GM13976 (cell line): ENCODE measurements at regions not wholly inside any gene's neighbourhood (a gene's known extent, or its start where the extent isn't known, plus 50 kb on each side); places are given as distances from the start of the nearest gene placed in this dataset.
"Not testable (repeated sequence)": the region's sequence is repeated elsewhere in the genome, so short reads cannot be mapped to it uniquely, and the experiment has no call there.

Experiments used
- DNase-seq: peaks from one replicate; pipeline ENCODE4 v3.0.0; 2012; ENCODE audit warnings: low spot score
- in situ Hi-C: fragments of 300-500 bp; cut with MboI; formaldehyde crosslinking; loops from one replicate; pipeline ENCODE4 v1.12.0; 2022; ENCODE audit warnings: low sequenced_read_pairs, mixed read lengths, inconsistent platforms; ENCODE audit not compliant: unreplicated experiment
- TF ChIP-seq, protein P1 (sequence below): IDR thresholded peaks from 2 replicates; pipeline ENCODE4 v1.5.1; 2012; ENCODE audit warnings: borderline replicate concordance, mild to moderate bottlenecking; ENCODE audit not compliant: insufficient read depth; ENCODE audit errors: extremely low read depth, missing control alignments, control extremely low read depth

DNA sequence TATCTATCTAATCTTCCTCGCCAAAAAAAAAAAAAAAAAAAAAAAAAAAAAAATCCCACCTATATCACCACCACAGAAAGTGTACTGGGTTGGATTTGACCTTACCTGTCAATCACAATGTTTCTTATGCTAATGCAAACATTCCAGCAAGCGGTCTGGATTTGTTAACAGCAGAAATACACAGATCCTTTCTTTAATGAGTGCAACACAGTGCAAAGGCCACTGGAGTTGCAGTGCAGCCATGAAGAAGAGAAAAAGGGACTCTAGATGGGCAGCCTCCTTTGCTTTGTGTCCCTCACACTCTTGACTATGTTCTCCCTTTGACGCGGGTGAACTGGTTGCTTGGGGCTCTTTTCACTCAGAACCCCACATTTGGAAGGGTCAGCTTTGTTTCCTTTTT, 127.3 kb upstream of the PRKCQ start:
- no peak for DNase-seq
- in situ Hi-C loops: no loop called here

DNA sequence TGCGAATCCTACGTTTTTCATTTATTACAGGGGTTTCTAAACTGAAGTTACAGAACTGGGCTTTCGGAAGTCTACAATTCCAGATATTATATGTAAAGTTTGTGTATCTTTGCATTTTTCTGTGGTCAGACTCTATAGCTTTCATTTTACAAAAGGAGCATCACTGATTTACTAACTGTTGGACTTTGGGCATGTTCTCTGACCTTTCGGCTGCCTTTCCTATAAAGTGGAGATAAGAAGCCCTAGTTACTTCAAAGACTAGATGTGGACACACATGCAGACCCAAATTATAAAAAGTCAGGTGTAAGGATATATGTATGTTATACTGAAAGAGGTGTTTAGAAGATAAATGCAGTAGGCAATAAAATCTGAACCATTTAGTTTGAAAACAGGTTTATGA, 126.6 kb upstream of the PRKCQ start:
- TF ChIP-seq, protein P1, sequence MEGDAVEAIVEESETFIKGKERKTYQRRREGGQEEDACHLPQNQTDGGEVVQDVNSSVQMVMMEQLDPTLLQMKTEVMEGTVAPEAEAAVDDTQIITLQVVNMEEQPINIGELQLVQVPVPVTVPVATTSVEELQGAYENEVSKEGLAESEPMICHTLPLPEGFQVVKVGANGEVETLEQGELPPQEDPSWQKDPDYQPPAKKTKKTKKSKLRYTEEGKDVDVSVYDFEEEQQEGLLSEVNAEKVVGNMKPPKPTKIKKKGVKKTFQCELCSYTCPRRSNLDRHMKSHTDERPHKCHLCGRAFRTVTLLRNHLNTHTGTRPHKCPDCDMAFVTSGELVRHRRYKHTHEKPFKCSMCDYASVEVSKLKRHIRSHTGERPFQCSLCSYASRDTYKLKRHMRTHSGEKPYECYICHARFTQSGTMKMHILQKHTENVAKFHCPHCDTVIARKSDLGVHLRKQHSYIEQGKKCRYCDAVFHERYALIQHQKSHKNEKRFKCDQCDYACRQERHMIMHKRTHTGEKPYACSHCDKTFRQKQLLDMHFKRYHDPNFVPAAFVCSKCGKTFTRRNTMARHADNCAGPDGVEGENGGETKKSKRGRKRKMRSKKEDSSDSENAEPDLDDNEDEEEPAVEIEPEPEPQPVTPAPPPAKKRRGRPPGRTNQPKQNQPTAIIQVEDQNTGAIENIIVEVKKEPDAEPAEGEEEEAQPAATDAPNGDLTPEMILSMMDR: no peak
- no peak for DNase-seq
- in situ Hi-C loops: no loop called here

More for the DNA sequence above, 127.3 kb upstream of the PRKCQ start:
- TF ChIP-seq, protein P1: no peak

DNA sequence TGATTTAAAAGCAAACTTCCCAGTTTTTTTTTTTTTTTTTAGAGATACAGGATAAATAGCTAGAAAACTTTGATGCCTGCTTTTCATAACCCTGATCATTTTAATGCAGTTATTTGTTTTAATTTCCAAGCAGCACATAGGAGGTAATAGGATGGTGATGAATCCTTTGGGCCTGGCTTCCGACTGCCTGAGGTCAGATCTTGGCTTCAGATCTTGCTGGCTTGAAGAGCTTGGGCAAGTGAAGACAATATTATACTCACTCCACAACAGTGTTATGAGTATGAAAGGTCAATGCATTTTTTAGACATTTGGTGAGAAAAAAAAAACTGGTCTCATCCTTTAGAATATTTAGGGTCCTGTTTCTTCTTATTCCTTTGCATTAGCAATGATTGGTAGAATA, 124.8 kb upstream of the PRKCQ start:
- in situ Hi-C loops: no loop called here
- TF ChIP-seq, protein P1: no peak
- no peak for DNase-seq

DNA sequence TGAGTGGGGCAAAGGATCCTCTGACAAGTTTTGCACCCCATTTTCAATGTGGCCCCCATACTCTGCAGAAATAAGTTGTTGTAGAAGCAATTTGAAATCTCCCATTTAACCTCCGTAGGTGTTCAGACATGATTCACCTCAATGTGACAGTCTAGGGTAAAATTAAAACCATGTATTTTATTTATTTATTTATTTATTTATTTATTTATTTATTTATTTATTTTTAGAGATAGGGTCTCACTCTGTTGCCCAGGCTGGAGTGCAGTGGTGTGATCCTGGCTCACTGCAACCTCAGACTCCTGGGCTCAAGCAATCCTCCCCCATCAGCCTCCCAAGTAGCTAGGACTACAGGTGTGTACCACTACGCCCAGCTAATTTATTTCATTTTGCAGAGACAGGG, 122.8 kb upstream of the PRKCQ start:
- in situ Hi-C loops, DNase-seq: not testable (repeated sequence)

DNA sequence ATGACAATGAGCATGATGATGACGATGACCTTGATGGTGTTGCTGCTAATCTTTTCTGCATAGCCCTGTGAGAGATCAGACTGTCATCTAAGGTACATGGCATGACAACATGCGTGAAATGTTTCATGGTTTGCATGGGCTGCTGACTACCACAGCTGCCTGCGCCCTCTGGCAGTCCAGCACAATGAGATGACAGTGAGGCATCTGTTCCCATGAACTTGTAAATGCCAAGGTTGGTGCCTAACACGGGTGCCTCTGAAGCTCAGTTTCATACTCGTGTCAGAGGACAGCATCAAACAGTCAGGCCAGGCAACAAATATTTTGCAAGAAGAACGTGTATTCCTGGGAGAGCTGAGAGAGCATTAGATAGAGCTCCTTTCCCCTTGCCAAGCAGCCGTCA, 122.0 kb upstream of the PRKCQ start:
- TF ChIP-seq, protein P1: no peak
- in situ Hi-C loops: no loop called here

DNA sequence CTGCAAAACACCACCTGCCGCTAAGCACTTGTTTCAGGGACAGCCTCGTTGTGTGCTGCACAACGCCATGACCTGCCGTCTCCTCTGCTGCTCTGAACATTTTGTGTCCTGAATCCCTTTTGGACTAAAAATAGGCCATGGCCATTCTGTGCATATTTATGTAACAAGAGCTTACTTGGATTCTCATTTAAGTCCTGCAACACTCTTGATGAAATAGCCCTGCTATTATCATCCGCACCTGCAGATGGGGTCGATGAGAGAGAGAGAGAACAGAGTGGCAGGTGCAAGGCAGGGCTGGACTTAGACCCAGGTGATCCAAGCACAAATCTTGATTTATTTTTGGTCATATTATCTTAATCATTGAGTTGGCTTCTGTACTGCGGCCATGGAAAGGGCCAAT, 121.2 kb upstream of the PRKCQ start:
- DNase-seq: no peak
- in situ Hi-C loops: no loop called here
- TF ChIP-seq, protein P1: no peak

More for the DNA sequence above, 122.0 kb upstream of the PRKCQ start:
- no peak for DNase-seq

DNA sequence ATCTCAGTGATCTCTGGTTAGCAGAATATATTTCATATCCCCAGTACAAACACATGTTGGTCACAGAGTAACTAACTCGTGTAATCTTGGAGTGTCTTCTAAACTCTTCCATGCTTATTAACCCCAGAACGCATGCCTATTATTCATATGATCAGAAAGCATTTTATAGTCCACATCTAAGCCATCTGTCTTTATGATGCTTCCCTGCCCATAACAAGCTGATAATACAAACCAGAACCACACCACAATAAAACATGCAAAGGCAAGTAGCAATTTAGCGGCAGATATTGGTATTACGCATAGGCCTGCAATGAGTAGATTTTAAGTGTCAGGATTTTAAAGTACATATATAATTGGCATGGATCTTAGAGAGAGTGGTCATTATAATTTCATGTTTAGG, 120.0 kb upstream of the PRKCQ start:
- DNase-seq: no peak
- TF ChIP-seq, protein P1: no peak
- in situ Hi-C loops: no loop called here

DNA sequence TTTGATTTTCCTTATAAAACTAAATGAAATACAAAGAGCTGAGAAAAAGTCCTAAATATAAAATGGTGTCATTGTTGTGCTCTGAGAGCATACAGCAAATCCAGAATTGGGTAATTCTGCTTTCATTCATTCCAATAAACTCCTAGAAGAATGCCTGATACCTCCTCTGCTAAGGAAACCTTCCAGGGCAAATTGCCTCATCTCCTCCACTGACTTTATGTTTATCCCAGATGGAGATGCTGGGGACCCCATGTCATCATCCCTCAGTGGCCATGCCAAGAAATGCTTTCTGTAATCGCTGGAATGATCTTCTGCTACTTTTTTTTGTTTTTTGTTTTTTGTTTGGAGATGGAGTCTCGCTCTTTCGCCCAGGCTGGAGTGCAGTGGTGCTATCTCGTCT, 119.3 kb upstream of the PRKCQ start:
- TF ChIP-seq, protein P1: no peak
- in situ Hi-C loops: no loop called here
- DNase-seq: no peak
